ENCODE measurements at regions not wholly inside any gene's neighbourhood (a gene's known extent, or its start where the extent isn't known, plus 50 kb on each side); places are given as distances from the start of the nearest gene placed in this dataset.
A peak's percentile ranks its signal among the peaks of the same experiment; 100 is the strongest.

GRCh38 chr1:47558601-47559593 is 121.1 kb downstream of the FOXD2 start:
- TF ChIP-seq CTCF (IDR thresholded peaks at IDR 0.05; ENCODE audit: borderline replicate concordance, extremely low read depth, insufficient read depth): no peak
- H3K9me3 ChIP-seq (ENCODE audit: control insufficient read depth in 2 of 3, insufficient read depth in 1 of 3, low read length in 3 of 3): no peaks in the 10 kb centered on the region
- no peaks in the 10 kb centered on the region for H3K27me3 ChIP-seq (ENCODE audit: control insufficient read depth, insufficient read depth, low read length)
- no peak overlapping the region for H3K27ac ChIP-seq (ENCODE audit: low read depth in 2 of 2, low read length in 2 of 2)
- H3K36me3 ChIP-seq (ENCODE audit: control insufficient read depth in 2 of 3, insufficient read depth in 3 of 3, low read length in 3 of 3): no peaks in the 10 kb centered on the region
- peak overlapping the region in 2 of 3 donors; percentile 27 to 43 for H3K4me3 ChIP-seq (ENCODE audit: low read length in 3 of 3)
- DNase-seq (peak in 4 of 5 donors; percentile 67 to 91 (median 80)), FAIRE-seq (no peak)
- intact Hi-C loops (cut with DNase I): no loop called here
- peaks cover 12 to 21% (median 20%) of the 10 kb centered on the region in 3 donors for H3K4me1 ChIP-seq (ENCODE audit: control insufficient read depth in 2 of 3, insufficient read depth in 2 of 3, low read depth in 1 of 3, low read length in 3 of 3)
- no peak overlapping the region for H3K9ac ChIP-seq (ENCODE audit: low read length in 3 of 3)

GRCh38 chr1:47559944-47560695 is 122.3 kb downstream of the FOXD2 start:
- H3K4me1 ChIP-seq (ENCODE audit: control insufficient read depth in 2 of 3, insufficient read depth in 2 of 3, low read depth in 1 of 3, low read length in 3 of 3): peaks cover 11 to 21% (median 16%) of the 10 kb centered on the region in 3 donors
- no peak overlapping the region for H3K9ac ChIP-seq (ENCODE audit: low read length in 3 of 3)
- H3K36me3 ChIP-seq (ENCODE audit: control insufficient read depth in 2 of 3, insufficient read depth in 3 of 3, low read length in 3 of 3): no peaks in the 10 kb centered on the region
- peak overlapping the region in 1 of 2 donors; percentile 33 for H3K27ac ChIP-seq (ENCODE audit: low read depth in 2 of 2, low read length in 2 of 2)
- H3K4me3 ChIP-seq (ENCODE audit: low read length in 3 of 3): no peak overlapping the region
- DNase-seq: peak in 3 of 5 donors; percentile 56 to 71 (median 66)
- intact Hi-C loops (cut with DNase I): loop anchor here (5.0 kb wide), 1 partner anchor 123 kb away; the partner anchor contains the start of gene FOXD2
- no peak for FAIRE-seq
- TF ChIP-seq CTCF (IDR thresholded peaks at IDR 0.05; ENCODE audit: borderline replicate concordance, extremely low read depth, insufficient read depth): no peak
- H3K9me3 ChIP-seq (ENCODE audit: control insufficient read depth in 2 of 3, insufficient read depth in 1 of 3, low read length in 3 of 3): no peaks in the 10 kb centered on the region
- H3K27me3 ChIP-seq (ENCODE audit: control insufficient read depth, insufficient read depth, low read length): no peaks in the 10 kb centered on the region

- no peak for FAIRE-seq
- H3K36me3 ChIP-seq (ENCODE audit: control insufficient read depth in 2 of 3, insufficient read depth in 3 of 3, low read length in 3 of 3): no peaks in the 10 kb centered on the region
- H3K9me3 ChIP-seq (ENCODE audit: control insufficient read depth in 2 of 3, insufficient read depth in 1 of 3, low read length in 3 of 3): no peaks in the 10 kb centered on the region
- H3K27me3 ChIP-seq (ENCODE audit: control insufficient read depth, insufficient read depth, low read length): no peaks in the 10 kb centered on the region
- intact Hi-C loops (cut with DNase I): loop anchor here (5.0 kb wide), 1 partner anchor 124 kb away; the partner anchor contains the start of gene FOXD2
- H3K9ac ChIP-seq (ENCODE audit: low read length in 3 of 3): no peak overlapping the region
- H3K4me3 ChIP-seq (ENCODE audit: low read length in 3 of 3): no peak overlapping the region
- H3K4me1 ChIP-seq (ENCODE audit: control insufficient read depth in 2 of 3, insufficient read depth in 2 of 3, low read depth in 1 of 3, low read length in 3 of 3): peaks cover 7 to 21% (median 13%) of the 10 kb centered on the region in 3 donors
- H3K27ac ChIP-seq (ENCODE audit: low read depth in 2 of 2, low read length in 2 of 2): no peak overlapping the region
- TF ChIP-seq CTCF (IDR thresholded peaks at IDR 0.05; ENCODE audit: borderline replicate concordance, extremely low read depth, insufficient read depth): no peak
- DNase-seq: no peak
These were observed 123.7 kb downstream of the FOXD2 start for GRCh38 chr1:47561523-47562007.

Measured in kidney (tissue), 13 donors.